ENCODE measurements at regions not wholly inside any gene's neighbourhood (a gene's known extent, or its start where the extent isn't known, plus 50 kb on each side); places are given as distances from the start of the nearest gene placed in this dataset.

- Histone ChIP-seq H3K79me2 (ENCODE audit: insufficient read depth, low read length) (no peaks in the 10 kb centered on the region), H3K36me3 (ENCODE audit: low read length) (no peaks in the 10 kb centered on the region), H3K9me2 (replicated peaks; ENCODE audit: insufficient read depth, low read length) (no peaks in the 10 kb centered on the region)
Measured at GRCh38 chr2:80947601-80948130, 643.1 kb upstream of the LRRTM1 start.

GRCh38 chr2:80943487-80943886 is 638.9 kb upstream of the LRRTM1 start:
- no peaks in the 10 kb centered on the region for H4K20me1 ChIP-seq (ENCODE audit: low read depth, low read length)
- H3K4me3 ChIP-seq (ENCODE audit: insufficient read depth, low read length, poor library complexity, severe bottlenecking) = no peak overlapping the region
- H3K36me3 ChIP-seq (ENCODE audit: low read length) = no peaks in the 10 kb centered on the region
- H3K27me3 ChIP-seq (ENCODE audit: low read length) = no peaks in the 10 kb centered on the region
- TF ChIP-seq CTCF (IDR thresholded peaks at IDR 0.05; ENCODE audit: insufficient read depth, low read length, poor library complexity, severe bottlenecking) (no peak), EZH2phosphoT487 (conservative IDR thresholded peaks at IDR 0.05; ENCODE audit: low read length) (no peak)
- no peaks in the 10 kb centered on the region for H3F3A ChIP-seq (ENCODE audit: insufficient read depth)
- no peaks in the 10 kb centered on the region for H3K79me2 ChIP-seq (ENCODE audit: insufficient read depth, low read length)
- H2AFZ ChIP-seq (ENCODE audit: low read depth, low read length, severe bottlenecking) = no peak overlapping the region
- no peak overlapping the region for H3K4me2 ChIP-seq (ENCODE audit: low read depth, low read length, poor library complexity, severe bottlenecking)
- H3K9me2 ChIP-seq (replicated peaks; ENCODE audit: insufficient read depth, low read length) = no peaks in the 10 kb centered on the region
- H3K9ac ChIP-seq (ENCODE audit: low read length) = no peak overlapping the region
- H3K9me3 ChIP-seq (ENCODE audit: insufficient read depth, low read length) = no peaks in the 10 kb centered on the region
- no peak overlapping the region for H3K27ac ChIP-seq (ENCODE audit: low read depth, low read length)

More at GRCh38 chr2:80947601-80948130, 643.1 kb upstream of the LRRTM1 start:
- no peak overlapping the region for H3K27ac ChIP-seq (ENCODE audit: low read depth, low read length)
- no peak overlapping the region for H2AFZ ChIP-seq (ENCODE audit: low read depth, low read length, severe bottlenecking)
- H3K4me3 ChIP-seq (ENCODE audit: insufficient read depth, low read length, poor library complexity, severe bottlenecking) = no peak overlapping the region
- TF ChIP-seq EZH2phosphoT487 (conservative IDR thresholded peaks at IDR 0.05; ENCODE audit: low read length) = no peak
- TF ChIP-seq CTCF (IDR thresholded peaks at IDR 0.05; ENCODE audit: insufficient read depth, low read length, poor library complexity, severe bottlenecking) = no peak
- no peaks in the 10 kb centered on the region for H3K27me3 ChIP-seq (ENCODE audit: low read length)
- no peaks in the 10 kb centered on the region for H3F3A ChIP-seq (ENCODE audit: insufficient read depth)
- no peak overlapping the region for H3K4me2 ChIP-seq (ENCODE audit: low read depth, low read length, poor library complexity, severe bottlenecking)
- peaks cover 4% of the 10 kb centered on the region; the same call in 1 of the 2 replicates for H3K9me3 ChIP-seq (ENCODE audit: insufficient read depth, low read length)
- no peak overlapping the region for H3K9ac ChIP-seq (ENCODE audit: low read length)
- no peaks in the 10 kb centered on the region for H4K20me1 ChIP-seq (ENCODE audit: low read depth, low read length)

- no peaks in the 10 kb centered on the region for H3F3A ChIP-seq (ENCODE audit: insufficient read depth)
- no peak overlapping the region for H3K27ac ChIP-seq (ENCODE audit: low read depth, low read length)
- no peak overlapping the region for H3K4me2 ChIP-seq (ENCODE audit: low read depth, low read length, poor library complexity, severe bottlenecking)
- no peaks in the 10 kb centered on the region for H4K20me1 ChIP-seq (ENCODE audit: low read depth, low read length)
- no peak overlapping the region for H2AFZ ChIP-seq (ENCODE audit: low read depth, low read length, severe bottlenecking)
- TF ChIP-seq EZH2phosphoT487 (conservative IDR thresholded peaks at IDR 0.05; ENCODE audit: low read length) (no peak), CTCF (IDR thresholded peaks at IDR 0.05; ENCODE audit: insufficient read depth, low read length, poor library complexity, severe bottlenecking) (no peak)
- no peaks in the 10 kb centered on the region for H3K79me2 ChIP-seq (ENCODE audit: insufficient read depth, low read length)
- no peaks in the 10 kb centered on the region for H3K9me2 ChIP-seq (replicated peaks; ENCODE audit: insufficient read depth, low read length)
- no peak overlapping the region for H3K4me3 ChIP-seq (ENCODE audit: insufficient read depth, low read length, poor library complexity, severe bottlenecking)
- no peak overlapping the region for H3K9ac ChIP-seq (ENCODE audit: low read length)
- no peaks in the 10 kb centered on the region for H3K36me3 ChIP-seq (ENCODE audit: low read length)
- H3K27me3 ChIP-seq (ENCODE audit: low read length) = no peaks in the 10 kb centered on the region
- H3K9me3 ChIP-seq (ENCODE audit: insufficient read depth, low read length) = no peaks in the 10 kb centered on the region
Measured at GRCh38 chr2:80942766-80943165, 638.2 kb upstream of the LRRTM1 start.

All from SU-DHL-6 (cell line).